ENCODE measurements at regions not wholly inside any gene's neighbourhood (a gene's known extent, or its start where the extent isn't known, plus 50 kb on each side); places are given as distances from the start of the nearest gene placed in this dataset.
"Not testable (repeated sequence)": the region's sequence is repeated elsewhere in the genome, so short reads cannot be mapped to it uniquely, and the experiment has no call there.

DNA sequence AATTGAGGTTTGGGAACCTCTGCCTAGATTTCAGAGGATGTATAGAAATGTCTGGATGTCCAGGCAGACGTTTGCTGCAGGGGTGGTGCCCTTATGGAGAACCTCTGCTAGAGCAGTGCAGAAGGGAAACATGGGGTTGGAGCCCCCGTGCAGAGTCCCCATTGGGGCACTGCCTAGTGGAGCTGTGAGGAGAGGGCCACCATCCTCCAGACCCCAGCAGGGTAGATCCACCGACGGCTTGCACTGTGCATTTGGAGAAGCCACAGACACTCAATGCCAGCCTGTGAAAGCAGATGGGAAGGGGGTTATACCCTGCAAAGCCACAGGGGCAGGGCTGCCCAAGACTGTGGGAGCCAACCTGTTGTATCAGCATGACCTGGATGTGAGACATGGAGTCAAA lies 354.6 kb downstream of the ZNF326 start:
- Mint-ChIP-seq H3K9me3 (peaks cover 15% of the 10 kb centered on the region), H3K27me3 (no peaks in the 10 kb centered on the region), H3K4me3 (no peak overlapping the region), H3K36me3 (ENCODE audit: low read depth) (no peaks in the 10 kb centered on the region), H3K27ac (no peak overlapping the region), H3K4me1 (no peaks in the 10 kb centered on the region)
- DNase-seq (no peak), ATAC-seq (no peak)

- Mint-ChIP-seq H3K4me1 (no peaks in the 10 kb centered on the region), H3K9me3 (peaks cover 15% of the 10 kb centered on the region)
These were observed 354.0 kb downstream of the ZNF326 start for GRCh38 chr1:90348934-90349333.

GRCh38 chr1:90348459-90348858 lies 353.5 kb downstream of the ZNF326 start:
- not testable (repeated sequence) for H3K36me3 Mint-ChIP-seq (ENCODE audit: low read depth); H3K4me3 Mint-ChIP-seq; H3K27me3 Mint-ChIP-seq; ATAC-seq; DNase-seq; H3K27ac Mint-ChIP-seq; H3K4me1 Mint-ChIP-seq
- H3K9me3 Mint-ChIP-seq, result peaks cover 15% of the 10 kb centered on the region

More at GRCh38 chr1:90348934-90349333, 354.0 kb downstream of the ZNF326 start:
- no peak for DNase-seq
- H3K4me3 Mint-ChIP-seq, result no peak overlapping the region
- no peaks in the 10 kb centered on the region for H3K36me3 Mint-ChIP-seq (ENCODE audit: low read depth)
- no peak overlapping the region for H3K27ac Mint-ChIP-seq
- H3K27me3 Mint-ChIP-seq, result no peaks in the 10 kb centered on the region
- no peak for ATAC-seq

GRCh38 chr1:90347366-90347765 lies 352.5 kb downstream of the ZNF326 start:
- DNase-seq, result no peak
- no peak for ATAC-seq
- Mint-ChIP-seq H3K4me3 (no peak overlapping the region), H3K4me1 (no peaks in the 10 kb centered on the region), H3K27me3 (no peaks in the 10 kb centered on the region), H3K9me3 (peaks cover 15% of the 10 kb centered on the region), H3K36me3 (ENCODE audit: low read depth) (no peaks in the 10 kb centered on the region), H3K27ac (no peak overlapping the region)

DNA sequence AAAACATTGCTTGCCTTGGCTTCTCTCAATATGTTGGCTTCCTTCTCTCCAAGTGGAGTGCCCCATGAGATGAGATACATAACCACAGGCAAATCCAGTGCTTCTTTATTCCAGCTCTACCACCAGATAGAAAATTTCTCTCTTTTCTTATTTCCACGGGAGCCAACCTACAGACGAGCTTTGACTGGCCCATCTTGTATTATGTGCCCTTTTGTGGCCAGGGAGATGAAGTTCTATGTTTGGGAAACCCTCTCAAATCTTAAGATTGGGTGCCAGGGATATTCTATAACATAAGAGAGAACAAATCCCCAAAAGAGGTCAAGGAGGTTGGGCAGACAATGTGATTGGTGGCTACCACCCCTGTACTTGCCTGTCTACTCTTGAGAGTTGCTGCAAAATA lies 351.8 kb downstream of the ZNF326 start:
- H3K27me3 Mint-ChIP-seq, result no peaks in the 10 kb centered on the region
- H3K27ac Mint-ChIP-seq, result no peak overlapping the region
- DNase-seq, result no peak
- no peak overlapping the region for H3K4me3 Mint-ChIP-seq
- H3K36me3 Mint-ChIP-seq (ENCODE audit: low read depth), result no peaks in the 10 kb centered on the region
- ATAC-seq, result no peak
- no peaks in the 10 kb centered on the region for H3K4me1 Mint-ChIP-seq
- H3K9me3 Mint-ChIP-seq, result peaks cover 15% of the 10 kb centered on the region

GRCh38 chr1:90346349-90346748 lies 351.4 kb downstream of the ZNF326 start:
- H3K9me3 Mint-ChIP-seq, result peaks cover 15% of the 10 kb centered on the region
- no peak overlapping the region for H3K27ac Mint-ChIP-seq
- DNase-seq (no peak), ATAC-seq (no peak)
- H3K4me3 Mint-ChIP-seq, result no peak overlapping the region
- no peaks in the 10 kb centered on the region for H3K4me1 Mint-ChIP-seq
- no peaks in the 10 kb centered on the region for H3K36me3 Mint-ChIP-seq (ENCODE audit: low read depth)
- no peaks in the 10 kb centered on the region for H3K27me3 Mint-ChIP-seq

DNA sequence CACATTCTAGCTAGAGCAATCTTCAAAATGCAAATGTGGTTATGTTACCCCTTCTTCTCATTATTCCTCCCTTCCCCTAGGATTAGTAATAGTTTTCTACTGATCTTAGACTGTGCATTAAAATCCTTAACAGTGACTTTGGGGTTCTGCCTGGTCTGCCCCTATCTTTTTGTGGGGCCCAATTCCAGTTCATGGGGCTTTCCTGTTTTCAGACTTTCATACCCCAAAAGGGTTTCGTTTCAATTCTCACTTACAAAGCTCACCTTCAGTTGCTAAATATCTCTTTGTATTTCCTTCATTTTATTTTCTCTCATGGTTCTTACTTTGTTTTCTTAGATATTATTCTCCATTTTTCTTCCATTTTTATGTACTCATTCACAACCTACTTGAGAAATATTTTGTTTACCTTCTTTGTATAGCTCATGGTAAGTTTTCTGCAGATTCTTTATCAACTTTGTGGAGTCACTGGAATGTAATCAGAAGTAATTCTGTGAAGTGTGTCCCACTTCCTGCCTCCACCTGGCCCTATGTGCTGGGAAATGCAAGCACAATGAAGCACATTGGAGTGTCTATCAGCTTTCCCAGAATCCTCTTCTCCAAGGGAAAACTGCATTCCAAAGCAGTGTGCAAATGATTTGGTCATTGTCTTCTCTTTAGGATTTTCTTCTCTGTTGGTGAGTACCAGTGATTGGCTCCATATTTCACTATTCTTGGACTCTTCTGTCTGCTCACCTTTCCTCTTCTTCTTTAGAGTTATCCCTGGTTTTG lies 350.2 kb downstream of the ZNF326 start:
- ATAC-seq, result no peak
- no peak overlapping the region for H3K27ac Mint-ChIP-seq

GRCh38 chr1:90341516-90341915 lies 346.6 kb downstream of the ZNF326 start:
- H3K27me3 Mint-ChIP-seq, result no peaks in the 10 kb centered on the region
- H3K4me3 Mint-ChIP-seq, result no peak overlapping the region
- peaks cover 5% of the 10 kb centered on the region for H3K4me1 Mint-ChIP-seq
- no peaks in the 10 kb centered on the region for H3K9me3 Mint-ChIP-seq
- DNase-seq, result no peak
- H3K27ac Mint-ChIP-seq, result no peak overlapping the region
- no peaks in the 10 kb centered on the region for H3K36me3 Mint-ChIP-seq (ENCODE audit: low read depth)
- ATAC-seq, result no peak

More for the DNA sequence above, 350.2 kb downstream of the ZNF326 start:
- H3K9me3 Mint-ChIP-seq, result peaks cover 12% of the 10 kb centered on the region
- H3K4me1 Mint-ChIP-seq, result peaks cover 4% of the 10 kb centered on the region
- no peaks in the 10 kb centered on the region for H3K36me3 Mint-ChIP-seq (ENCODE audit: low read depth)
- no peaks in the 10 kb centered on the region for H3K27me3 Mint-ChIP-seq
- DNase-seq, result no peak
- no peak overlapping the region for H3K4me3 Mint-ChIP-seq

- Mint-ChIP-seq H3K9me3 (no peaks in the 10 kb centered on the region), H3K36me3 (ENCODE audit: low read depth) (no peaks in the 10 kb centered on the region), H3K27ac (no peak overlapping the region), H3K4me3 (no peak overlapping the region), H3K27me3 (no peaks in the 10 kb centered on the region), H3K4me1 (peaks cover 5% of the 10 kb centered on the region)
- ATAC-seq (no peak), DNase-seq (no peak)
These were observed 345.7 kb downstream of the ZNF326 start for GRCh38 chr1:90340606-90341005.

GRCh38 chr1:90339811-90340210 lies 344.9 kb downstream of the ZNF326 start:
- Mint-ChIP-seq H3K4me3 (no peak overlapping the region), H3K27ac (no peak overlapping the region), H3K4me1 (peaks cover 5% of the 10 kb centered on the region), H3K36me3 (ENCODE audit: low read depth) (no peaks in the 10 kb centered on the region), H3K27me3 (no peaks in the 10 kb centered on the region), H3K9me3 (no peaks in the 10 kb centered on the region)
- ATAC-seq (no peak), DNase-seq (no peak)

DNA sequence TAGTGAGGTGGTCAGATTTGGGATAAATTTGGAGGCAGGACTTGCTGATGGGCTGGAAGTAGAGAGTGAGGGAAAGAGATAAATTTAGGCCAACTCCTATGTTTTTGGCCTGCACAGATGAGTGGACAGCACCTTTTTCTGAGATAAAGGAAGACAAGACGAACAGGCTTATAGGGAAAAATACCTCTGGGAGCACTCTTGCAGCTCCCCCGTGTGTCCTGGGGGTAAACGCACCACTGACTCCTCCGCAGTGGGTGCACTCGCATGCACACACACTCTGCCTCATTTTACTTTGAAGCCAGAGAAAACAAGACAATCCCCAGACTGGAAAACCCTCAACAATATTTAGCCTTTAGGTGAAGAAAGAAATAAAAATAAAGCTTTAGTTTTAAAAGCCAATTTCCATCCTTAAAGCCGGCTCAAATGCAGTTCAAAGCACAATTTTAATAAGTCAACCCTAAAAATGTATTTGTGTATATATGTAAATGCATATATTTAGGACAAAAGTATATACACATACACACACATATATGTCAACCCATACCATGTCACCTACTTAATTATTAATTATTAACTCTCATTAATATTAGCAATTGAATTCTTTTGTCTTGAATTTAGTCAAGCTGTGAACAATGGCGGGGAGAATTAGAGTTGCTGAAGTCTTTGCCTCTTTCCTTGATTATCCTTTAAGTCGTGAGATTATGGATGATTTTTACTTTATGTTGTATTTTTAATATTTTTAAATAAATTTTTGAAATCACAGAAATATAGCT lies 341.8 kb downstream of the ZNF326 start:
- Mint-ChIP-seq H3K4me3 (no peak overlapping the region), H3K27ac (no peak overlapping the region), H3K36me3 (ENCODE audit: low read depth) (no peaks in the 10 kb centered on the region), H3K9me3 (no peaks in the 10 kb centered on the region), H3K4me1 (peaks cover 5% of the 10 kb centered on the region), H3K27me3 (no peaks in the 10 kb centered on the region)
- no peak for DNase-seq
- ATAC-seq, result no peak

DNA sequence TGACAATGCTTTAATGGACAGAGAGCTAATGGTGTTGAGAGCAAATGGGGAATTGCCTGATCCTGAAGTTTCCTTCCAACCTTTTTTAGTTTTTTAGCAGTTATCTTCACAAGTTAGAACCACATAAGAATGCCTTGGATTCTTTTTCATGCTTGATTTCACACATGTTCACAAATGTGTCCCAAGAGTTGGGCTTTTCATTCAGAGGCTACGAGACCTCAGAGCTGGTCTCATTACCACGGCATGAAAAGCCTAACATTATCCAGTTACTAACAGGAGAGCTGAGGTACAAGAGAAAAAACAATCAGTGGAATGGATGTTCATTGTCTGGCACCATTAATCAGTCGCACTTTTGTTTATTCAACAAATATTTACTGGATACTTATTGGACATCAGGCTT lies 340.6 kb downstream of the ZNF326 start:
- ATAC-seq, result no peak
- Mint-ChIP-seq H3K27me3 (no peaks in the 10 kb centered on the region), H3K4me1 (peaks cover 5% of the 10 kb centered on the region), H3K27ac (no peak overlapping the region), H3K4me3 (no peak overlapping the region), H3K36me3 (ENCODE audit: low read depth) (no peaks in the 10 kb centered on the region), H3K9me3 (no peaks in the 10 kb centered on the region)
- no peak for DNase-seq

DNA sequence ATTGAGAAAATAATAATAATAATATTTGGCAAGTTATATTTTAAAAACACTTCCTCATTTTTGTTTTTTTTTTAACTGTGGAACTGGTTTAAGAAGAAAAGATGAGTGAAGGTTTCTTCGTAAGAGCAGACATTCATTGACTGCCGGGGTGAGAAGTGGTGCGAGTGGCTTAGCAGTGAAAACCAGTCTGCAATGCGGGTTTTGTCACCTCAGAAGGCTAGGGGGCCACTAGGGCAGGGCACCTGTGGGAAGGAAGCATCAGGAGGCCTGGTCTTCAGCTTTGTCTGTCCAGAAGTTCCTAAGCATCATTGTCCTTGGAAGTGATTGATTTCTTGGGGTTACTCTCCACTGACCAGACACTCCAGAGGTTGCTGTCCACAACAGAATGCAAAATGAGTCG lies 339.2 kb downstream of the ZNF326 start:
- Mint-ChIP-seq H3K27me3 (no peaks in the 10 kb centered on the region), H3K9me3 (no peaks in the 10 kb centered on the region), H3K27ac (no peak overlapping the region), H3K36me3 (ENCODE audit: low read depth) (no peaks in the 10 kb centered on the region), H3K4me3 (no peak overlapping the region), H3K4me1 (no peaks in the 10 kb centered on the region)
- no peak for ATAC-seq
- no peak for DNase-seq

DNA sequence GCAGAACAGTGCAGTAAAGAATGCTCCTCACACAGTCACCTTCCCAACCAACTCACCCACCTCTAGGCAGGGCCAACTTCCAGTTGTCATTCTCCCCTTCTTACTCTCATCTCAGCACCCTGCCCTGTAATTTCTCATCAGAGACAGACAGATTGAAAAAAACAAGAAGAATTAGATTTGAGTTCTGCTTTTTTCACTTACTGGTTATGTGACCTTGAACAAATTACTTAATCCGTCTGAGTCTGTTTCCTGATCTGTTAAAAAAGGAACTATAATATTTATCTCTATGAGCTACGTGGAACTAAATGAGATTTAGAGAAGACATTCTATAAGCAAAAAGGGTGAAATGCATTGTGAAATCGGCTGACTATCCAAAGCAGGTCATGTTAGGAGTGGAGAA lies 330.3 kb downstream of the ZNF326 start:
- H3K9me3 Mint-ChIP-seq, result no peaks in the 10 kb centered on the region
- ATAC-seq (no peak), DNase-seq (no peak)
- no peak overlapping the region for H3K27ac Mint-ChIP-seq
- no peaks in the 10 kb centered on the region for H3K4me1 Mint-ChIP-seq
- H3K4me3 Mint-ChIP-seq, result no peak overlapping the region
- H3K36me3 Mint-ChIP-seq (ENCODE audit: low read depth), result no peaks in the 10 kb centered on the region
- peaks cover 4% of the 10 kb centered on the region for H3K27me3 Mint-ChIP-seq

- no peak overlapping the region for H3K4me3 Mint-ChIP-seq
- no peak for DNase-seq
- no peaks in the 10 kb centered on the region for H3K36me3 Mint-ChIP-seq (ENCODE audit: low read depth)
- H3K27ac Mint-ChIP-seq, result no peak overlapping the region
- H3K27me3 Mint-ChIP-seq, result peaks cover 4% of the 10 kb centered on the region
- no peak for ATAC-seq
- H3K9me3 Mint-ChIP-seq, result no peaks in the 10 kb centered on the region
- H3K4me1 Mint-ChIP-seq, result no peaks in the 10 kb centered on the region
These were observed 327.3 kb downstream of the ZNF326 start for GRCh38 chr1:90322186-90322585.
